ENCODE measurements at regions not wholly inside any gene's neighbourhood (a gene's known extent, or its start where the extent isn't known, plus 50 kb on each side); places are given as distances from the start of the nearest gene placed in this dataset.

DNA sequence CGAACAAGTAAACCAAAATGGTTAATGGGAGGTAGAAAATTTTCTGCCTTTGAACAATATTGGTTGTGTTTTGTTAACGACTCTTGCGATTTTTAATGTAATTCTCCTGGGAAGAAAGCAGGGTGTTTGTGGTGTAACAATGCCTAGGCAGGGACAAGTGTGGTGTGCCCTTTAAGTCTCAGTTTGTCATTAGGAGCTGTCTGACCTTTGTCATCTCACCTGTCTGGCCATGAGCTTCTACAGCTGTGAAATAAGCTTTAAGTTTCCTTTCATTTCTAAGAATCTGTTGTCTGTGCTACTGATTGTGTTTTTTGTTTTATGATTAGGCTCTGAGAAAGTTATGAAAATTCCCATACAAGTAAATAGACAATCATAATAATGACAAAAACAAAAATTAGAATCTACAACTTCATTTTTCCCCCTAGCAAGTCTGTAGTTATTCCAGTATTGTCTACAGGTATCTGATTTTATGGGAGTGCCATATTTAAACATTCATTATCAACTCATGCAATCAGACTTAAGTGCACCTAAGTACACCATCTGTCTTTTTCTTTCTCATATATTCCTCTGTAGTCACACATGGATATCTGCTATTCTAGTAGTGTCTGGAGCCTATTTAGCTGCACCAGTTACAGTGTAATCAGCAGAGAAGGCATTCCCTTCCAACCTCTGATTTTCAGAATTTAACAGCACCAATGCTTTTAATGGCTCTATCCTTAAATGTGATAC lies 203.5 kb downstream of the PPARGC1A start:
- in situ Hi-C loops (cut with HindIII; ENCODE audit: extremely low pct_ligation_motif_present, low pct_unique_long_range_greater_than_20kb) (loop anchor here (25.0 kb wide), 1 partner anchor 726 kb away; no protein-coding TSS in a partner anchor), intact Hi-C loops (cut with micrococcal nuclease; ENCODE audit: unreplicated experiment) (no loop called here)
- 9% methylated on average over 3 of the region's 3 CpGs for WGBS (ENCODE audit: low lambda C conversion rate)
- DNase-seq (ENCODE audit: low spot score) (no peak), FAIRE-seq (no peak), ATAC-seq (no peak)
- Histone ChIP-seq H3K9me3 (ENCODE audit: low read length) (peaks cover 20% of the 10 kb centered on the region; the same call in 1 of the 2 replicates), H3K79me2 (ENCODE audit: insufficient read depth, low read length) (no peaks in the 10 kb centered on the region), H3K27ac (ENCODE audit: extremely low read length, insufficient read depth, low read length) (no peak overlapping the region), H3K9ac (ENCODE audit: insufficient read depth, low read depth, low read length) (no peak overlapping the region), H3K4me1 (ENCODE audit: insufficient read depth, low read length) (no peaks in the 10 kb centered on the region), H4K20me1 (ENCODE audit: insufficient read depth, low read length) (no peaks in the 10 kb centered on the region), H3K4me2 (ENCODE audit: low read depth, low read length) (no peak overlapping the region), H3K4me3 (replicated peaks in 1 of 3; ENCODE audit: insufficient read depth in 1 of 3, low read depth in 2 of 3, low read length in 3 of 3) (no peak overlapping the region), H3K36me3 (replicated peaks in 1 of 2; ENCODE audit: control insufficient read depth in 1 of 2, insufficient read depth in 2 of 2, low read length in 2 of 2) (no peaks in the 10 kb centered on the region), H2AFZ (ENCODE audit: low read length) (no peak overlapping the region), H3K27me3 (ENCODE audit: control insufficient read depth in 1 of 2, insufficient read depth in 2 of 2, low read length in 2 of 2) (no peaks in the 10 kb centered on the region)
- ChIA-PET POLR2A (no interaction called here), CTCF (ENCODE audit: low intra/inter-chr PET ratio, low total read pairs) (no interaction called here)
- TF ChIP-seq NR0B2 (CRISPR knock-in tag; IDR thresholded peaks at IDR 0.05) (no peak), POLR2G (IDR thresholded peaks at IDR 0.05; ENCODE audit: low read depth, low read length) (no peak), MAFK (conservative IDR thresholded peaks at IDR 0.05 in 1 of 2, IDR thresholded peaks at IDR 0.05 in 1 of 2; ENCODE audit: low read length in 2 of 2) (no peak), HIVEP1 (CRISPR knock-in tag; IDR thresholded peaks at IDR 0.05) (no peak), SRY (CRISPR knock-in tag; IDR thresholded peaks at IDR 0.05) (no peak), RBM39 (IDR thresholded peaks at IDR 0.05; ENCODE audit: low read depth, low read length, poor library complexity, severe bottlenecking) (no peak), BRCA1 (CRISPR knock-in tag; IDR thresholded peaks at IDR 0.05) (no peak), ZNF883 (CRISPR knock-in tag; IDR thresholded peaks at IDR 0.05; ENCODE audit: not compliant biosample characterization) (no peak), HNF1A (IDR thresholded peaks at IDR 0.05; ENCODE audit: low read depth) (no peak), HNF1A (CRISPR knock-in tag; IDR thresholded peaks at IDR 0.05; ENCODE audit: borderline replicate concordance) (no peak), DMAP1 (CRISPR knock-in tag; IDR thresholded peaks at IDR 0.05) (no peak), ZNF33A (CRISPR knock-in tag; IDR thresholded peaks at IDR 0.05; ENCODE audit: borderline replicate concordance) (no peak)
- BruUV-seq (replicated peaks), result no TSS peak

Measured in HepG2 (cell line).